Skeletal muscle cell (primary cell): ENCODE measurements at regions not wholly inside any gene's neighbourhood (a gene's known extent, or its start where the extent isn't known, plus 50 kb on each side); places are given as distances from the start of the nearest gene placed in this dataset.
"Not testable (repeated sequence)": the region's sequence is repeated elsewhere in the genome, so short reads cannot be mapped to it uniquely, and the experiment has no call there.

ENCODE experiments used
- DNase-seq: peaks from one replicate; pipeline ENCODE4 v3.0.0-alpha.2; 2010; ENCODE audit warnings: low read depth
- H3K4me3 ChIP-seq: 2 replicates; pipeline ENCODE4 v1.5.1; 2011; ENCODE audit warnings: low read depth, mild to moderate bottlenecking, control low read depth, low read length, moderate library complexity

DNA sequence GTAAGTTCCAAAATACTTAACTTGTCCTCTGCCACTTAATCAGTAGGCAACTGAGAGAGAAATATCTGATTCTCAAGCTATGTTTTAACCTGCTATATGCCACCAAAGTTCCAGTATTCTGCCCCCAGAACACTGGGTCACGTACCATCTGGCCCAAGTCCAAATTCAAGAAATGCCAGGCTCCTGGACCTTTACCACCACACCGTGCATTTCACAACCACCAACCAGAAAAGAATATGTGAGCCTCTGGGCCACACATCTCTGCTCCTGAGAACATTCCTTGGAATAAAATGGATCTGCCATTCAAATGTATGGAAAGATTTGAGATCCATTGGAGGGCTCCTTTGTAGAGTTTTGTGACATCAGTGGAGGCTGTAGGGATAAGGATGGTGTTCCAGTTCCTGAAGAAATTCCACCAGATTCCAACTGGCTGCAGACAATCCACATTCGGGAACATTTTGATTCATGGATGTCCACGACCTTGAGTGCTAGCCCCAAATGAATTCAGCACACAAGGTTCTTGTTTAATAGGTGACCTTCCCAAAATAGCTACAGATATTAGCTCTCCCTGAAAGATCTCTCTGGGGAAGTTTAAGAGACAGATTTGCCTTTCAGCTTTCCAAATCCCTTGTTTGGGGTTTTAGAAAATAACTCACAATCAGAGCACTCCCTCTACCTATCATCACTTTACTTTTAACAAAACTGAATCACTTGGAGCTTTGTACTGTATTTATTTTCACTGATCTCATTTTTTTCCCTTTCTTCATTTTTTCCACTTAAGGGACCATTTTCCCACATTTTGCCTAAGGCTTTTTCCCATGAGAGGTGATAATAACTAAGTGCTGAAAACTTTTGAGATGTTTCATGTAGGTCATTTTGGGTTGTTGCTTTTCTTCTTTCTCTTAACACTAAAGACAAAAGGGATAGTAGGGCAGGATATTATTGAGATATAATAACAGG, 128.4 kb upstream of the ZC3H11B start:
- H3K4me3 ChIP-seq, result no peak overlapping the region
- DNase-seq, result no peak

DNA sequence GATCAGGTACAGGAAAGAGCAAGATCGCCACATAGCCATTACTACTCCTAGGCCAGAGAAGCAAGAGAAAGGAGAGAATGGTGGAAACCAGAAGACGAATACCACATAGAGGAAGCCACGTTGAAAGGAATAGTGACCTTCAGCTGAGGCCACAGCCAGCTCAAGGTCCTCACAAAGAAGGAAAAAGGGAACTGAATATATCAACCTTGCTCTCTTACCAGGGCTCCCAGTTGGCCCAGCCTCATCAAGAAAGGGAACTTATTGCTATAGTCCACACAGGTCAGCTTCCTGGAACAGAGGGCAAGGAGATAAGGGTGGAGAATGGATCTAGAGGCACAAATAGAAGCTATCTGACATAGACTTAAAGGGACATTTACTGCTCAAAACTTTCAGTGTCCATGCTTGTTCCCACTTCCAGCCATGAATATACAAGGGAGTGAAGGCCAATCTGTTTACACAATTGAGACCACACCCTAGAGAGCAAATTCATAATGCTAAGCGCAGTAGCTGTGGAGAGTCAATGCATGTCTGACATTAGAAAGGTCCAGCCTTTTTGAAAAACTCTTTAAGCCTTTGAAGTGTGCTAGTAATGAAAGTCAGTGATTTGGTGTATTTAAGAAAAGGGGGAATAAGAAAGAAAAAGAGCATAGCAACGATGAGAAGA, 120.7 kb upstream of the ZC3H11B start:
- no peak overlapping the region for H3K4me3 ChIP-seq
- no peak for DNase-seq

DNA sequence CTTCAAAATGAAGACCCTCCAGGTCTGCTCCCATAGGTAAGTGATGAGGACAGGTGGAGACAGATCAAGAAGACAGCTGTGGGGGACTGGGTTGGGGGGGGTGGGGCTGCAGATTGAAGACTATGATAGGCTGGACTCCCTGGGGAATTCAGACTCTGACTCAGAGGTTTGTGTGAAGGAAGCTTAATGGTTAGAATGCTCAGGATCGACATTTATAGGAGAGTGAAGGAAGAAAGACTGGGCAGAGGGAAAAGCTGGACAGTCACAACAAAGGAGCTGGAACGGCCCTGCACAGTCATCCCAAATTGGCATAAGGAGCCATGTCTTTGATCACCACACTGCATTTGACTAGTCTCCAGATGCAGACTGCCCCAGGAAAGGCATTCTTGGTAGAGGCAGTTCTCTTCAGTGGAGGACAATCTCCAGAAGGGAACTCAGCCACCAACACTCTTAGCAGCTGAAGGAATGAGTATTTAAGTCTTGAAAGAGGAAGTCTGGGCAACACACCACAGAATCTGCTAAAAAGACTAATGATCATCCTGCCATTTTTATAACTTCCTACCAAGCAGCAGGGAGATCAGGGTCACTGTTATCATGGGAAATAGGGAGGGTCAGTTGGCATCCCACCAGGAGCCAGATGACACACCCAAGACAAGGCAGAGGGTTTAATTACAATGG, 120.0 kb upstream of the ZC3H11B start:
- no peak for DNase-seq
- no peak overlapping the region for H3K4me3 ChIP-seq

DNA sequence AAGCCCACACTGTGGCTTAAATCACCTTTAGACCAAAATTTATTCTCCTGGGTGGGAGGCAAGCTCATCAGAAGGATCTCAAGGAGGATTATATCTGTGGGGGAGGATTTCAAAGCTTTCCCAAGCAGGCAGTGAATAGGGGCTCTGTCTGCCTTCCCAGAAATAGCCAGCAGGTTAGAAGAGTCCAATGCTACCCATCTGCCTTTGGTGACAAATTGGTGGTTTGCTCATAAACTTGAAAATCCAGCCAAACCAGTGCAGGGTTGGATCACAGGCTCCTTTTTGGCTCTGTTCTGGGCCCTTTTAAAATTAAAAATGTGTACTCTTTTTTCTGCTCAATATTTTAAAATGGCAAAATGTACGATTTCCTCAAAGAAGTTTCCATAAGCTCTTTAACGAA, 118.9 kb upstream of the ZC3H11B start:
- no peak for DNase-seq
- no peak overlapping the region for H3K4me3 ChIP-seq

DNA sequence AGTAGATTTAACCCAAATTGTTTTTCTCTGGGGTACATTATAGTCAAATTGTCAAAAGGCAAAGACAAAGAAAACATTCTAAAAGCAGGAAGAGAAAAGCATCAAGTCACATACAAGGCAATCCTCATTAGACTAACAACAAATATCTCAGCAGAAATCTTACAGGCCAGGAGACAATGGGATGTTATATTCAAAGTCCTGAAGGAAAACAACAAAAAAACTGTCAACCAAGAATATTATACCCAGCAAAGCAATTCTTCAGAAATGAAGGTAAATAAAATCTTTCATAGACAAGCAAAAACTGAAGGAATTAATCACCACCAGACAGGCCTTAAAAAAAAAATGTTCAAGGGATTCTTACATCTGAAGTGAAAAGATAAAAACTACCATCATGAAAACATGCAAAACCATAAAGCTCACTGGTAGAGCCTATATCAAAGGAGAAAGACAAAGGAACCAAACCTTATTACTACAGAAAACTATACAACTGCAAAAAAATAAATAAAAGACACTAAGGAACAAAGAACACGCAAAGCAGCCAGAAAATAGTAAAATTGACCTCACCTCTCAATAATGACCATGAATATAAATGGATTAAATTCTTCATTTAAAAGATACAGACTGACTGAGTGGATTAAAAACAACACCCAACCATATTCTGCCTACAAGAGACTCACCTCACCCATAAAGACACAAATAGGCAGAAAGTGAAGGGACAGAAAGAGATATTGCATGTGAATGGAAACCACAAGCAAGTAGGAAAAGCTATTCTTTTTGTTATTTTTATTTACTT, 113.8 kb upstream of the ZC3H11B start:
- no peak for DNase-seq

DNA sequence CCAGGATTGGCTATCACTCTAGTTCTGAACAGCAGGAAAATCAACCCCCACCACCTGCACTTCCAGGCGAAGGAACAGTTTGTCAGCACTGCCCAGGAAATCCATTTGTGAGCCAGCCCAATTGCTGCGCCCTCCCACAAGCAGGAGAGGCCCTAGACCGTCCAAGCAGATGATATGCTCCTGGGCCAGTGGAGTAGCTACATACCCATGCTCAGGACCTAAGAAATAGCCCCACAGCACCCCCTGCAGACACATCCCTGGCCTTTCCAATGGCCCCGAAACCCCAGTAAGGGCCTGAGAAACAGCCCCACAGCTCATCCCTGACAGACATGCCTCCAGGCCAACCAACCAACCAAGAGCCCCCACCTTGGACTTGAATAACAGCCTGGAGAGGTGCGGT, 111.5 kb upstream of the ZC3H11B start:
- no peak for DNase-seq

More for the DNA sequence above, 113.8 kb upstream of the ZC3H11B start:
- H3K4me3 ChIP-seq, result no peak overlapping the region

DNA sequence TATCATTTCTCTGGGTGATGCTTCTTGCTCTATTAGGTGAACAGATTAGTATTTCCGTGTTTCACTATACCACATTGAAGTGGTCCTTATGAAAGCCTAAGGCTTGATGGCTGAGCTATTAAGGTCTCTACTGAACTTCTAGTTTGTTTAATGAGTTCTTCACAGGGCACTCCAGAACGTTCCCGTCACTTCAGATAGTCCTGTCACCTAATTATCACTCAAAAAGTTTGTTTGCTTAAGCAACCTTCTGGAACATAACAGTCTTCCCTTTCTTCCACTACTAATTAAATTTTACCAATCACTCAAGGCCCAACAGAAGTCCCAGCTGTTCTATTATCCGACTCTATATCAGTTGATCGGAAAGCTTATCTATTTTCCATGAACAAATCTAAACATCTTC, 104.6 kb upstream of the ZC3H11B start:
- no peak overlapping the region for H3K4me3 ChIP-seq
- DNase-seq, result no peak

More for the DNA sequence above, 111.5 kb upstream of the ZC3H11B start:
- H3K4me3 ChIP-seq, result no peak overlapping the region

DNA sequence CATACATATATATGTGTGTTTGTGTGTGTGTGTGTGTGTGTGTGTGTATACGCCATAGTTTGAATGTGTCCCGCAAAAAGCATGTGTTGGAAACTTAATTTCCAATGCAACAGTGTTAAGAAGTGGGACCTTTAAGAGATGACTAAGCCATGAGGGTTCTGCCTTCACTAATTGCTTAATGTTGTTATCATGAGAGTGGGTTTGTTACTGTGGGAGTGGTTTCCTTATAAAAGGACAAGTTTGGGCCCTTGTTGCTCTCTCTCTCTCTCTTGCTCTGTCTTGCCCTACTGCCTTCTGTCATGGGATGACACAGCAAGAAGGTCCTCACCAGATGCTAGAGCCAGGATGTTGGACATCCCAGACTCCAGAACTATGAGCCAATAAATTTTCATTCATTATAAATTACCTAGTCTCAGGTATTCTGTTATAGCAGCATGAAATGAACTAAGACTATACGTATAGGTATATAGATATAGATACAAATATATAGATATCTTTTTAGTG, 103.8 kb upstream of the ZC3H11B start:
- H3K4me3 ChIP-seq, result no peak overlapping the region
- DNase-seq, result no peak

DNA sequence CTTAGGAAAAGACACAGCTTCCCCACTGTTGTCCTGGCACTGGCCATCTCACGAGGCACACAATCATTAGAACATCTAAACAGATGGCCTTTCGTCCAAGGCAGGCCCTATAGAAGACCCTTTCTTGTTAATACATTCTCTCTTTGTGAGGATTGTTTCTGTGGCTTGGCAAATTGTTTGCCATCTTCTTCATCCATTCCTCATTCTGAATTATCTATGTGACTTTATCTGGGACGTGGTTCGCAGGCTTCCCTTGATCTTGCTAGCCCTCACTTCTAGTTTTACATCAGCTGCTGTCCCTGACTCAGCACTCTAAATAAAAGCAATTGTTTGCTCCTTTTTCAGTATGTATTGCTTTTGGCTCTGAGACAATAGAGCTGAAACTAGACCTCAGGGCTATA, 101.1 kb upstream of the ZC3H11B start:
- peak; percentile 51 for DNase-seq
- no peak overlapping the region for H3K4me3 ChIP-seq

DNA sequence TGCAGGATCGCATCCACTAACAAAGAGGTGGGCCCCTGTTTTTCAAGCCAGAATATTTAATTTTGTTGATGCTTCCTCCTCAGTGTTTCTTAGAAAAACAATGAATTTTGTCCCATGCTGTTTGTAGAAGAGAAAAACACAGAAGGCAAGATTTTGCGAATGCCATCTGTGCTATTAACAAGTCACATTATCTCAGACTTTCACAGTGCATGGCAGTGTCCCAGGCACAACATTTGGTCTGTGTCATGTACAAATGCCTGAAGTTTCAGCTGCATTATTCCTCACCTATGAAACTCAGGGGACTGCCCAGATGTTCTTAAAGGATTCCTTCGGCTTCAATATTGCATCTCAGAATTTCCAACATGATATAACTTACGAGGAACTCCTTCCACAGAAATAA, 99.6 kb upstream of the ZC3H11B start:
- no peak for DNase-seq
- H3K4me3 ChIP-seq, result no peak overlapping the region

DNA sequence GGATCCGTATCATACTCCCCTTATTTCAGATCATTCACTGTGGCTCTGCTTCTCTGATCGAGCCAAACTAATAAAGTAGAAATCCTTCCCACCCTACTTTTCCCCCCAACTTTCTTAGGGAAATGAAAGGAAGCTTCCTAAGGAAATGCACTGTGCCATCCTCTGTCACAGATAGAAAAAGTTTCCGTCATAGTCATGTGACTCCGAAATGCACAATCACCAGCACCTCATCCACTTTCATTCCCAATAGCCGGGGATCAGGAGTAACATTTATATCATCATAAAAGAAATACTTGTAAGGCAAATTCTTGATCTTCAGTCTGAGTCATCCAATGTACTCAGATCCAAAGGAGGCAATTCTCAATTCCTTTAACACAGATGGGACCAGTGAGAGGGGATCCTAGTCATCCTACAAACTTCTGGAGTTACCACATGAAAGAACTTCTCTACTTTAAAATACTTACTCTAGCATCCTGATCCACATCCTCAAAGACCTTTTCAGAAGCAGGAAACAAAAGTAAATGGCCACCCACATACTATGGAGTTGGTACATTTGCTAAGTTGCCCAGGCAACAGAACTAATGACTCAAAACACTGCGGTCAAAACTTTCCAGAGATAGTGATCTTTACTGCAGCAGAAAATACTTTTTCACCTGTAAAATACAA, 97.8 kb upstream of the ZC3H11B start:
- peak; percentile 91 for DNase-seq
- no peak overlapping the region for H3K4me3 ChIP-seq

DNA sequence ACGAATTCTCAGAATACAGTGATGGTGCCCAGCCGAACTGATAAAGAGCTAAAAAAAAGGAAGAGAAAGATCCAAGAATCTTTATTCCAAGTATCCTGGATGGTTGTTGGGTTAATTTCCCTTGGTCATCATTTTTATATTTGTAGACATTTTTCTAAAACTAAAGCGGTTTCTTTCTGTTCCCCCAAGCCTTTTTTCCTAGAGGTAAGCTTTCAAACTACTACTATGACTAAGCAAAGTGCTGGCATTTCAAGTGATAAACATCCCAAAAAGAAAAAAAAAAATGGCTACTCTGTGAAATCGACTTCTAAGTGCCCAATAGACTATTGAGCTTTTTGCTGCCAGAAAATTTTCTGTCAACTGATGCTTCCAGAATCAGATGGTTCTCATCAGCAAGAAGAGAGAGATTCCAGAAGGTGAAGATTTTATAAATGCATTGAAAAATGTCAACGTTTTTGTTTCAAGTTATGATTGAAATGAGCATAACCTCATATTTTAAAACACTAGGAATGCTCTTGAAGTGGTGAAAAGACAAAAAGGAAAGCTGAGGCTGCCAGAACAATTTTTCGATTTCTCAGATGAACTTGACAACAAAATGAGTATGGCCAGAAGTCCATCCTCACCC, 96.1 kb upstream of the ZC3H11B start:
- H3K4me3 ChIP-seq, result no peak overlapping the region
- no peak for DNase-seq

DNA sequence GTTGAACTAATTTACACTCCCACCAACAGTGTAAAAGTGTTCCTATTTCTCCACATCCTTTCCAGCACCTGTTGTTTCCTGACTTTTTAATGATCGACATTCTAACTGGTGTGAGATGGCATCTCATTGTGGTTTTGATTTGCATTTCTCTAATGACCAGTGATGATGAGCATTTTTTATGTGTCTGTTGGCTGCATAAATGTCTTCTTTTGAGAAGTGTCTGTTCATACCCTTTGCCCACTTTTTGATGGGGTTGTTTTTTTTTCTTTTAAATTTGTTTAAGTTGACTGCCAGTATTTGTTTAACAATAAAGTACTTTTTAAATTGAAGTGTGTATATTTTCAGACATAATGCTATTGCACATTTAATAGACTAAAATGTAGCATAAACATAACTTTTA, 95.0 kb upstream of the ZC3H11B start:
- DNase-seq, H3K4me3 ChIP-seq: not testable (repeated sequence)

DNA sequence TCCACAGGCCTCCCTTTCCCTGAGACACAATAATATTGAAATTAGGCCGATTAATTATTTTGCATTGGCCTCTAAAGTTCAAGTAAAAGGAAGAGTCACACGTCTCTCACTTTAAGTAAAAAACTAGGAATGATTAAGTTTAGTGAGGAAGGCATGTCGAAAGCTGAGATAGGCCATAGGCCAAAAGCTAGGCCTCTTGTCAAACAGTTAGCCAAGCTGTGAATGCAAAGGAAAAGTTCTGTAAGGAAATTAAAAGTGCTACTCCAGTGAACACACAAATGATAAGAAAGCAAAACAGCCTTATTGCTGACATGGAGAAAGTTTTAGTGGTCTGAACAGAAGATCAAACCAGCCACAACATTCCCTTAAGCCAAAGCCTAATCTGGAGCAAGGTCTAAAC, 91.4 kb upstream of the ZC3H11B start:
- not testable (repeated sequence) for DNase-seq

DNA sequence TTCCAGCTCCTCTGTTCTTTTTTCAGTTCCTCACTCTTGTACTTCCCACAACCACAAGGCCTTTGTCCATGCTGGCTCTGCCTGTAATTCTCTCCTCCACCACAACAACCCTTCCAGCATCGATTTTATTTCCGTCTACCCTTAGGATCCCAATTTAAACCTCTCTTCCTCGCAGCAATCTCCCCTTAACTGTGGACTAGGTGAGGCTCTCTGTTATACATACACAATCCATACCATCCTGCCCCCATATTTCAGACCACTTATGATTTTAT, 90.4 kb upstream of the ZC3H11B start:
- DNase-seq, result no peak
- H3K4me3 ChIP-seq, result no peak overlapping the region

More for the DNA sequence above, 91.4 kb upstream of the ZC3H11B start:
- not testable (repeated sequence) for H3K4me3 ChIP-seq

DNA sequence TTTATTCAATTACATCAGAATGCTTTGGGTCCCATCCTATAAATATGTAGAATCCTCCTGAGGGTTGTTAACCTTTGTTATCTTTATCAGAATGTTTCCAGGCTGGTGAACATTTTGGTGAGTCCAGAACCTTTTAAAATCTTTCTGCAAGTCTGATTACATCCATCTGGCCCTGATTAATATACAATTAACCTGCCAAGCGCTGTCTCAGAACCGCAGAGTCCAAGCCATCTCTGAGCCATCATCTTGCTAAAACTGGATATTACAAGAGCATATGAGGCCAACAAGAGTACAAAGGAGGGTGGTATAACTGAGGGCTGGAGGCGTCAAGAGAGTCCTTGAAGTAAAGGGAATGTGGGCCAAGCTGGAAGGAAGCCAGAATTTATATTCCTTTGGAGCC, 88.6 kb upstream of the ZC3H11B start:
- DNase-seq, result no peak
- no peak overlapping the region for H3K4me3 ChIP-seq

DNA sequence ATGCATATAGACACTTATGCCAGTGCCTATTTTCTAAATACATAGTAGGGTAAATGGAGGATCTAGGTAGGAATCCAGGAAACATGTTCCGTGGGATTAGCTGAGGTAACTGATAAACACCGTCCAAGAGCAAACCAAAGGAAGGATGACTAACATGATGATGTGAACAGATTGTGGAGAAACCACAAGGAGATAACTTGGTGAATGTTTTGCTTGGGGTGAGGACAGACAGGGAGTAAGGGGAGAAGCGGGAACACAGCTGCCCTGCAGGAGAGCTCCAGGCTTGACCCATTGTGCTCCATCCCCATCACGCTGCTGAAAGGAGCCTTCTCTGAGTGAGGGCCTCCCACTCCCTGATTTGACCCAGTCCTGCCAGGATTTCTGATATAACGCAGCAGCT, 87.0 kb upstream of the ZC3H11B start:
- no peak overlapping the region for H3K4me3 ChIP-seq
- DNase-seq, result no peak

DNA sequence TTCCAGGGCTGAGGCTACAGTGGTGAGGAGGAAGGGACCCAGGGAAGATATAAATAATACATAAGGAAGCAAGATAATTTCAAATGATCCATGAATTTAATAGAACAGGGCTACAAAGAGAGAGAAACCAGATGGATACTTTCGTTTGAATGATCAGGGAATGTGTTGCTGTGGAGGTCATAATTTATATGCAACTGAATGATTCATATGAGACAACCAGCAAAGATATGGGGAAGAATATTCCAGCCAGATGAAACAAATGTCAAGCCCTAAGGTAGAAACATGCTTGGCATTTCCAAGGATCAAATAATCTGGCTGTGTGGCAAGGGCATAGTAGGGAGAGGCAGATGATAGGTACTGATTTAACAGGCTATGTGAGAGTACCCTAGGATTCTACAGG, 84.8 kb upstream of the ZC3H11B start:
- DNase-seq, result no peak
- H3K4me3 ChIP-seq, result no peak overlapping the region

DNA sequence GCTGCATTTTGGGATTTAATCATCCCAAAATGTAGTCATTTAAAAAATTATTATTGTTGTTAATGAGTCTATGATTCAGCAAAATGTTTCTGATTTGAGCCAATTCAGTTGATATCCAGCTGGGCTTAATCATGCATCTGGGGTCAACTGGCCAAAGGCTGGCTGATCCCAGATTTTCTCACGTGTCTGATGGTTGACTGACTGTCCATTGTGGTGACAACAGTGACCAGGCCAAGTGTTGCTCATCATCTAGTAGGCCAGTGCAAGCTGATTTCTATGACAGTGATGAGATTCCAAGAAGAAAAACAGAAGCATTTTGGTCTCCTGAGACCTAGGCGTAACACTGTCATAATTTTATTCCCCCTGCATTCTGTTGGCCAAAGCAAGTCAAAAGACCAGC, 80.1 kb upstream of the ZC3H11B start:
- no peak for DNase-seq
- H3K4me3 ChIP-seq, result no peak overlapping the region
